HCT116 (cell line): ENCODE measurements at regions not wholly inside any gene's neighbourhood (a gene's known extent, or its start where the extent isn't known, plus 50 kb on each side); places are given as distances from the start of the nearest gene placed in this dataset.

Source experiments
- ATAC-seq: fragments of 200-7000 bp; cut with Tn5 transposase; 2 replicates; pipeline ENCODE4 v1.9.1; 2020; ENCODE audit warnings: mild to moderate bottlenecking, moderate library complexity
- BruUV-seq: library from RNA; stranded (reverse); fragments of 400-500 nt; replicated peaks from 2 replicates; lab custom pipeline; 2021; lab: Mats Ljungman, UMichigan
- CTCF ChIA-PET: fragments of 300-600 bp; sonication (Branson Sonifier 250); formaldehyde crosslinking; loops from one replicate; lab custom pipeline; 2021; ENCODE audit warnings: antibody characterized with exemption; lab: Charles Lee
- POLR2A ChIA-PET: fragments of 300-600, 350-600 bp; sonication (Branson Sonifier 250); formaldehyde crosslinking; loops from one replicate; lab custom pipeline; 2021; ENCODE audit warnings: antibody characterized with exemption; lab: Charles Lee
- RAD21 ChIA-PET, 2 experiments: fragments of 300-600 bp; sonication (Branson Sonifier 250); formaldehyde crosslinking; loops; one replicate each; lab custom pipeline; 2023; ENCODE audit warnings: low total read pairs in 2 of 2; ENCODE audit not compliant: uncharacterized antibody in 2 of 2, unreplicated experiment in 2 of 2, low non-redundant PET in 1 of 2; lab: Charles Lee
- DNase-seq: peaks from one replicate; pipeline ENCODE4 v3.0.0-alpha.2; 2010; ENCODE audit warnings: low read depth, low spot score
- H2AFZ ChIP-seq: fragments of 200-600 bp; shearing (Covaris generic), sonication (generic); 2 replicates; pipeline ENCODE4 v1.6.1; 2017; ENCODE audit warnings: low read depth, mixed run types, mixed read lengths, antibody characterized with exemption, low read length; ENCODE audit not compliant: poor library complexity, severe bottlenecking
- H3K27ac ChIP-seq: 2 replicates; pipeline ENCODE4 v1.5.1; 2012; ENCODE audit warnings: low read depth, low read length
- H3K27me3 ChIP-seq: fragments of 200-600 bp; sonication (generic); 2 replicates; pipeline ENCODE4 v1.6.1; 2016; ENCODE audit warnings: mixed run types, low read length, mixed read lengths; ENCODE audit not compliant: insufficient read depth
- H3K36me3 ChIP-seq, 2 experiments: fragments of 200-500 bp in 1 of 2; fragments of 200-600 bp in 1 of 2; sonication (Bioruptor generic) in 1 of 2; sonication (generic) in 1 of 2; 2 replicates each; pipeline versions ENCODE4 v1.5.1 to v1.6.1; 2014 to 2016; ENCODE audit warnings: low read length in 2 of 2, inconsistent platforms in 1 of 2, mixed read lengths in 1 of 2, mixed run types in 1 of 2; ENCODE audit not compliant: insufficient read depth in 2 of 2, control insufficient read depth in 1 of 2
- H3K4me1 ChIP-seq, 2 experiments: fragments of 200-600 bp in 1 of 2; sonication (generic) in 1 of 2; 2 replicates each; pipeline versions ENCODE4 v1.5.1 to v1.6.1; 2012 to 2017; ENCODE audit warnings: low read length in 2 of 2, inconsistent platforms in 1 of 2, mild to moderate bottlenecking in 1 of 2, mixed read lengths in 1 of 2, mixed run types in 1 of 2, moderate library complexity in 1 of 2; ENCODE audit not compliant: insufficient read depth in 2 of 2, control insufficient read depth in 1 of 2
- H3K4me2 ChIP-seq: fragments of 200-600 bp; sonication (generic); 2 replicates; pipeline ENCODE4 v1.6.1; 2017; ENCODE audit warnings: mixed run types, low read length, mixed read lengths
- H3K4me3 ChIP-seq, 2 experiments: fragments of 200-600 bp in 1 of 2; sonication (generic) in 1 of 2; replicated peaks in 1 of 2; 2 replicates each; pipeline ENCODE4 v1.5.1; 2011 to 2016; ENCODE audit warnings: low read length in 2 of 2, control low read depth in 1 of 2, low read depth in 1 of 2, mild to moderate bottlenecking in 1 of 2, mixed read lengths in 1 of 2, mixed run types in 1 of 2
- H3K79me2 ChIP-seq: fragments of 200-600 bp; sonication (generic); 2 replicates; pipeline ENCODE4 v1.6.1; 2017; ENCODE audit warnings: mild to moderate bottlenecking, mixed run types, low read length, moderate library complexity, mixed read lengths; ENCODE audit not compliant: insufficient read depth
- H3K9ac ChIP-seq: fragments of 200-600 bp; sonication (generic); 2 replicates; pipeline ENCODE4 v1.6.1; 2016; ENCODE audit warnings: low read length, mixed read lengths
- H3K9me2 ChIP-seq: fragments of 200-600 bp; sonication (generic), shearing (Covaris generic); 2 replicates; pipeline ENCODE4 v1.6.1; 2017; ENCODE audit warnings: mixed run types, mild to moderate bottlenecking, moderate library complexity; ENCODE audit not compliant: insufficient read depth
- H3K9me3 ChIP-seq, 2 experiments: fragments of 200-500 bp in 1 of 2; fragments of 200-600 bp in 1 of 2; sonication (Bioruptor generic) in 1 of 2; sonication (generic) in 1 of 2; 2 replicates each; pipeline ENCODE4 v1.6.1; 2014 to 2017; ENCODE audit warnings: low read length in 2 of 2, mixed read lengths in 2 of 2, inconsistent platforms in 1 of 2, low read depth in 1 of 2, mild to moderate bottlenecking in 1 of 2, mixed run types in 1 of 2, moderate library complexity in 1 of 2; ENCODE audit not compliant: control insufficient read depth in 1 of 2, insufficient read depth in 1 of 2
- H4K20me1 ChIP-seq: fragments of 200-600 bp; sonication (generic), shearing (Covaris generic); 2 replicates; pipeline ENCODE4 v1.6.1; 2017; ENCODE audit warnings: mixed run types, mild to moderate bottlenecking, moderate library complexity; ENCODE audit not compliant: insufficient read depth
- EZH2phosphoT487 ChIP-seq: fragments of 200-600 bp; IDR thresholded peaks from 2 replicates; pipeline ENCODE4 v1.6.1; 2018; ENCODE audit warnings: antibody characterized with exemption, borderline replicate concordance
- FOSL1 ChIP-seq: IDR thresholded peaks from 2 replicates; pipeline ENCODE4 v1.6.1; 2012; ENCODE audit warnings: low read depth
- POLR2AphosphoS5 ChIP-seq: IDR thresholded peaks from 2 replicates; pipeline ENCODE4 v1.6.1; 2011; ENCODE audit warnings: mild to moderate bottlenecking, low read depth, low read length, moderate library complexity
- SIN3A ChIP-seq: IDR thresholded peaks from 2 replicates; pipeline ENCODE4 v1.6.1; 2012; ENCODE audit warnings: low read depth
- TCF7L2 ChIP-seq: IDR thresholded peaks from 2 replicates; pipeline ENCODE4 v1.7.0; 2011; ENCODE audit warnings: borderline replicate concordance, inconsistent platforms; ENCODE audit not compliant: insufficient read depth, insufficient read length; ENCODE audit errors: extremely low read depth
- intact Hi-C: fragments of 100-400 bp; cut with micrococcal nuclease; formaldehyde crosslinking; loops from 2 replicates; pipeline ENCODE4 v1.10.0; 2022
- TF ChIP-seq, protein P1 (sequence below): IDR thresholded peaks from 2 replicates; pipeline ENCODE4 v1.6.1; 2012
- TF ChIP-seq, protein P2 (sequence below): IDR thresholded peaks from 2 replicates; pipeline ENCODE4 v1.6.1; 2012; ENCODE audit warnings: low read depth

DNA sequence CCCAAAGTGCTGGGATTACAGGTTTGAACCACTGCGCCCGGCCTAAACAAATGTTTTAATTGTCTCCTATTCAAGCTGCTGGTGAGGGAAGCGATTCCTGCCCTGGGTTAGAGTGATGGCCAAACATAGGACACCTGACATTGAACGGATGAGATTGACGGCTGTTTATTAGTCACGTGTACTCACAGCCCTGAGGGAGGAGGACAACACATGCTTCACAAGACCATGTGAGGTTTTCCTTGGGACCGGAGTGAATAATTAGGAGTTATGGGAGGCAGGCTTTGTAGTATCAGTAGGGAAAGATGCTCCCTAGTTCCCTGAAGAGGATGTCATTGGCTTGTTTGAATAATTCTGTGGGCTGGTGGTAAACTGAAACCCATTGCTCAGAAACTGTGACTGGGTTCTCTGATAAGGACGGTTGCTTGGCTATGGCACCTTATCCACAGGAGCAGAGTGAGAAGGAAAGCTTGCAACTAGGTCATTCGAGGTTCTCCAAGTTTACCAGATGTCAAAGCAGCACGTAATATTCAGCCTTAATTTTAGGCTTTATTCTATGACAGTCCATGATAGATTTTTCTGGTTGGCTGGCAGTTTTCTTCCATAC lies 245.8 kb downstream of the PLA2G4A start (continued):
- TF ChIP-seq POLR2AphosphoS5 (no peak), FOSL1 (no peak), SIN3A (no peak)
- TF ChIP-seq, protein P1, sequence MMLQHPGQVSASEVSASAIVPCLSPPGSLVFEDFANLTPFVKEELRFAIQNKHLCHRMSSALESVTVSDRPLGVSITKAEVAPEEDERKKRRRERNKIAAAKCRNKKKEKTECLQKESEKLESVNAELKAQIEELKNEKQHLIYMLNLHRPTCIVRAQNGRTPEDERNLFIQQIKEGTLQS = no peak

- H3K9me3 ChIP-seq = no peaks in the 10 kb centered on the region
- H3K4me1 ChIP-seq = no peaks in the 10 kb centered on the region
- H3K9me2 ChIP-seq = no peaks in the 10 kb centered on the region
- no peaks in the 10 kb centered on the region for H3K36me3 ChIP-seq
- POLR2A ChIA-PET = no interaction called here
- H3K4me3 ChIP-seq = no peak overlapping the region
- CTCF ChIA-PET = no interaction called here
- no peak overlapping the region for H3K9ac ChIP-seq
- TF ChIP-seq POLR2AphosphoS5 = no peak
- TF ChIP-seq, protein P2, sequence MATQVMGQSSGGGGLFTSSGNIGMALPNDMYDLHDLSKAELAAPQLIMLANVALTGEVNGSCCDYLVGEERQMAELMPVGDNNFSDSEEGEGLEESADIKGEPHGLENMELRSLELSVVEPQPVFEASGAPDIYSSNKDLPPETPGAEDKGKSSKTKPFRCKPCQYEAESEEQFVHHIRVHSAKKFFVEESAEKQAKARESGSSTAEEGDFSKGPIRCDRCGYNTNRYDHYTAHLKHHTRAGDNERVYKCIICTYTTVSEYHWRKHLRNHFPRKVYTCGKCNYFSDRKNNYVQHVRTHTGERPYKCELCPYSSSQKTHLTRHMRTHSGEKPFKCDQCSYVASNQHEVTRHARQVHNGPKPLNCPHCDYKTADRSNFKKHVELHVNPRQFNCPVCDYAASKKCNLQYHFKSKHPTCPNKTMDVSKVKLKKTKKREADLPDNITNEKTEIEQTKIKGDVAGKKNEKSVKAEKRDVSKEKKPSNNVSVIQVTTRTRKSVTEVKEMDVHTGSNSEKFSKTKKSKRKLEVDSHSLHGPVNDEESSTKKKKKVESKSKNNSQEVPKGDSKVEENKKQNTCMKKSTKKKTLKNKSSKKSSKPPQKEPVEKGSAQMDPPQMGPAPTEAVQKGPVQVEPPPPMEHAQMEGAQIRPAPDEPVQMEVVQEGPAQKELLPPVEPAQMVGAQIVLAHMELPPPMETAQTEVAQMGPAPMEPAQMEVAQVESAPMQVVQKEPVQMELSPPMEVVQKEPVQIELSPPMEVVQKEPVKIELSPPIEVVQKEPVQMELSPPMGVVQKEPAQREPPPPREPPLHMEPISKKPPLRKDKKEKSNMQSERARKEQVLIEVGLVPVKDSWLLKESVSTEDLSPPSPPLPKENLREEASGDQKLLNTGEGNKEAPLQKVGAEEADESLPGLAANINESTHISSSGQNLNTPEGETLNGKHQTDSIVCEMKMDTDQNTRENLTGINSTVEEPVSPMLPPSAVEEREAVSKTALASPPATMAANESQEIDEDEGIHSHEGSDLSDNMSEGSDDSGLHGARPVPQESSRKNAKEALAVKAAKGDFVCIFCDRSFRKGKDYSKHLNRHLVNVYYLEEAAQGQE = no peak
- TF ChIP-seq EZH2phosphoT487 = no peak
- TF ChIP-seq TCF7L2 = no peak
- ATAC-seq (no peak), DNase-seq (no peak)
- no peaks in the 10 kb centered on the region for H4K20me1 ChIP-seq
- no peak overlapping the region for H3K4me2 ChIP-seq
- H3K27ac ChIP-seq = no peak overlapping the region
- BruUV-seq = no TSS peak
- H2AFZ ChIP-seq = no peak overlapping the region
- H3K27me3 ChIP-seq = no peaks in the 10 kb centered on the region
- H3K79me2 ChIP-seq = no peaks in the 10 kb centered on the region
- intact Hi-C loops = no loop called here
- RAD21 ChIA-PET = no interaction called here
Measured at GRCh38 chr1:187076922-187077321, 248.2 kb downstream of the PLA2G4A start.
